ENCODE measurements at regions not wholly inside any gene's neighbourhood (a gene's known extent, or its start where the extent isn't known, plus 50 kb on each side); places are given as distances from the start of the nearest gene placed in this dataset.
"Not testable (repeated sequence)": the region's sequence is repeated elsewhere in the genome, so short reads cannot be mapped to it uniquely, and the experiment has no call there.

DNA sequence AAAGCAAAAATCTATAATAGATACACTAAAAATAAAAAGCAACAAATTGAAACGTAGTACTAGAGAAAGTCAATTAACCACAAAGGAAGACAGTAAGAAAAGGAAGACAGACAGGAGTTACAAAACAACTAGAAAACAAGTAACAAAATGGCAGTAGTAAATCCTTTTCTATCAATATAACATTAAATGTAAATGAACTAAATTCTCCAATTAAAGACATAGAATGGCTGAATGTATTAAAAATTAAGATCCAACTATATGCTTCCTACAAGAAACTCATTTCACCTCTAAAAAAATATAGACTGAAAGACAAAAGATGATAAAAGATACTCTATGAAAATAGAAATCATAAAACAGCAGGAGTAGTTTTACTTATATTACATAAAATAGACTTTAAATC is 79.1 kb downstream of the CTH start:
- Histone ChIP-seq H3K27ac (no peak overlapping the region), H3K4me3 (no peak overlapping the region)

GRCh38 chr1:70495370-70495769 is 84.3 kb downstream of the CTH start:
- H3K27ac ChIP-seq: no peak overlapping the region
- H3K4me3 ChIP-seq: no peak overlapping the region

DNA sequence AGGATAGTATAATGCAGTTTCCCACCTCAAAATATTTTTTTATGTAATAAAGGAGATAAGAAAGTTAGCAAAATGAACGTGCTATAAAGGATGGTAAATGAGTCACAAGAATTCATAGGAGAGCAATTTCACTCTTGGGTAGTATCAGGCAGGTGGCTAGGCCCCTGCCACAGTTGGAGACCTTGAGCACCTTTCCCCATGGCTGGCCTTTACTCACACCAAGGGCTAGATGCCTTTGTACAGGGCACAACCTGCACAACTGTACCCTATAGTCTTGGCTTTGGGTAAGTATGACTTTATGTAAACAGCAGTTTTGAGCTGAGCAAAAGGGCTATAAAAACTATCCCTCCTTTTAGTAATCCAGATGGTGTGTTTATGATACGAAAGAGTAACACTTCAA is 85.1 kb downstream of the CTH start:
- Histone ChIP-seq H3K27ac (no peak overlapping the region), H3K4me3 (no peak overlapping the region)

- Histone ChIP-seq H3K4me3 (no peak overlapping the region), H3K27ac (no peak overlapping the region)
Measured at GRCh38 chr1:70497152-70497551, 86.1 kb downstream of the CTH start.

GRCh38 chr1:70498666-70499065 is 87.6 kb downstream of the CTH start:
- Histone ChIP-seq H3K4me3 (no peak overlapping the region), H3K27ac (no peak overlapping the region)

GRCh38 chr1:70499695-70500094 is 88.6 kb downstream of the CTH start:
- H3K27ac ChIP-seq: no peak overlapping the region

GRCh38 chr1:70503358-70503757 is 92.3 kb downstream of the CTH start:
- Histone ChIP-seq H3K27ac (no peak overlapping the region), H3K4me3 (no peak overlapping the region)

More at GRCh38 chr1:70499695-70500094, 88.6 kb downstream of the CTH start:
- H3K4me3 ChIP-seq: no peak overlapping the region

DNA sequence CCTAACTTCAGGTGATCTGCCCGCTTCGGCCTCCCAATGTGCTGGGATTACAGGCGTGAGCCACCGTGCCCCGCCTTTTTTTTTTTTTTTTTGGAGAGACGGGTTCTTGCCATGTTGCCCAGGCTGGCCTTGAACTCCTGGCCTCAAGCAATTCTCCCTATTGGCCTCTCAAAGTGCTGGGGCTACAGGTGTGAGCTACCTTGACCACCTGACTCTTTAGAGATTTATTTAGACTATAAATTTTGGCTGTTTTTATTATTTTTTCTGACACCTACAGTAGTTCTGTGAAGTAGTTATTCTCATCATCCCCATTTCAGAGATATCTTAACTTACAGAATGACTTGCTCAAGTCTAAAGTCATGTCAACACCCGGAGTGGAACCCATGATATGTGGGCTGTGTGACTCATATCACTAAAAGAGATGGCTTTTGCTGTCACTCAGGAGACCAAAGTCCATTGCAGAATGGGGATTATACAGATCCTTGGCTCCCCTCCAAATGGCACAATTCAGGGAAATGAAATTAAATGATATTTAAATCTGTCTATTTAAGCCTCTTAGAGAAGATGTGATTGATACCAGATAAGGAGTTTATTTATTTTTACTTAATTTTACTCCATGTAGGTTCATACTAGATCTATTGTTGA is 93.2 kb downstream of the CTH start:
- peak overlapping the region in 1 of 21 experiments; percentile 23 for H3K27ac ChIP-seq
- H3K4me3 ChIP-seq: no peak overlapping the region

GRCh38 chr1:70504821-70505193 is 93.7 kb downstream of the CTH start:
- Histone ChIP-seq H3K4me3 (no peak overlapping the region), H3K27ac (no peak overlapping the region)

DNA sequence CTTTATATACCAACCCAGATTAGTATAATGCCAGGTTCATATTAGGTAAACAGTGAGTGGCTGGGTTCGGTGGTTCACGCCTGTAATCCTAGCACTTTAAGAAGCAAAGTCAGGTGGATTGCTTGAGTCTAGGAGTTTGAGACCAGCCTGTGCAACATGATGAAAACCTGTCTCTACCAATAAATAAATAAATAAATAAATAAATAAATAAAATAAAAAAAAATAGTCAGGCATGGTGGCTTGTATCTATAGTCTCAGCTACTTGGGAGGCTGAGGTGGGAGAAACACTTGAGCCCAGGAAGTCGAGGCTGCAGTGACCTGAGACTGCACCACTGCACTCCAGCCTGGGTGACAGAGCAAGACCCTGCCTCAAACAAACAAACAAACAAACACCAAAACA is 96.9 kb downstream of the CTH start:
- H3K27ac ChIP-seq, H3K4me3 ChIP-seq: not testable (repeated sequence)

DNA sequence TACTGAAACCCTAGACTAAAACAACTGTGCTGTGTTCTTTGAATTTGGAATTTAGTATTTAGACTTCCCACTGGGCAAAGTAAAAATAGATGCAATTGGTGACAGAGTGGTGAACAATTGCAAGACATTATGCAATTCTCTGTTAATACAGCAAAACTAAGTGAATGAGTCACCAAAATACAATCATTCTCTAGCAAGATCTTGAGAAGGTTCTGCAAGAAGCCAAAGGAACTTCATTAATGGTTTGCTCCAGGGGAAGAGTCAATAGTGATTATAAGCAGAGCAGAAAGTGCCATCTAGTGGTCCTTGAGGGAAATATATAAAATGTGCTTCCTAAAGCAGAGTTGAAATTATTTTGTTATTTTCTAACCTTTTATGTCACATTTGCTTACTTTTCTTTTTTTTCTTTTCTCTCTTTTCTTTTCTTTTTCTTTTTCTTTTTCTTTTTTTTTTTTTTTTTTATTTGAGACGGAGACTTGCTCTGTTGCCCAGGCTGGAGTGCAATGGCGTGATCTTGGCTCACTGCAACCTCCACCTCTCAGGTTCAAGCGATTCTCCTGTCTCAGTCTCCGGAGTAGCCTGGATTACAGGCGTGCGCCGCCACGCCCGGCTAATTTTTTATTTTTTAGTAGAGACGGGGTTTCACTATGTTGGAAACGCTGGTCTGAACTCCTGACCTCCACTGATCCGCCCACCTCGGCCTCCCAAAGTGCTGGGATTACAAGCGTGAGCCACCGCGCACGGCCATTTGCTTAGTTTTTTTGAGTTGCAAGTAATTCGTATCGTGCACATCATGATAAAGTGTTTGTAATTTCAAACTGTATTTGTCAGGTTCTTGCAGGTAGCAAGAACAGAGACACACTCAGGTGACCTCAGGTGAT is 99.2 kb downstream of the CTH start:
- no peak overlapping the region for H3K27ac ChIP-seq
- H3K4me3 ChIP-seq: no peak overlapping the region

GRCh38 chr1:70517444-70517843 is 106.4 kb downstream of the CTH start:
- Histone ChIP-seq H3K4me3 (no peak overlapping the region), H3K27ac (no peak overlapping the region)

GRCh38 chr1:70518106-70518505 is 107.0 kb downstream of the CTH start:
- Histone ChIP-seq H3K27ac (no peak overlapping the region), H3K4me3 (no peak overlapping the region)

GRCh38 chr1:70528590-70529333 is 117.7 kb downstream of the CTH start:
- no peak overlapping the region for H3K4me3 ChIP-seq
- H3K27ac ChIP-seq: no peak overlapping the region

DNA sequence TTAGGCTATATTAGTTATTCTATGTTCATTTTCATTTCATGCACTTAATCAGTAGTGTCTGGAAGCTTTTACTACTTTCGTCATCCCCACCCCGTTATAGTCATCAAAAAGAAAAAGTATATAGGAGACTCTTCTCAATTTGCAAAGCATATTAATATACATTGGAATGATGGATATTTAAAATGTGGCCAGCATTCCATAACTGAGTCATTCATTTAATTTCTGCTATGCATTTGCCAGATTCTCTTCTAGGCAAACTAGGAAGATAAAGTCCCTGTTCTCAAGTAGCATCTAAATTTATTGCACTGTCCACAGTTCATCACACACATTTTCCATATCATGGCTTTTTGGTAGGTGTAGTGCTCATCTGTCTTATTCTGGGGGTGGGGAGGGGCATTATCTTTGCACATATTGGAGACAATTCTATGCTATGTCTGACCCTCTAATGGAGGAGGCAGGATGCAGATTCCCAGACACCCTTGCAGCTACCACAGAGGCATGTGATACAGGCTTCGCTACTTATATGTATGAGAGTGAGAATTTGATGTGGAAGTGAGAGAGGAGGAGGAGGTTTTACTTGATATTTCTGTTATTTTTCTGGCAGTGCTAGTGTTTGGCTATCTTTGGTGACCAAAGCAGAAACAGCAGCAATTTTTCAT is 125.8 kb downstream of the CTH start:
- Histone ChIP-seq H3K27ac (no peak overlapping the region), H3K4me3 (no peak overlapping the region)

DNA sequence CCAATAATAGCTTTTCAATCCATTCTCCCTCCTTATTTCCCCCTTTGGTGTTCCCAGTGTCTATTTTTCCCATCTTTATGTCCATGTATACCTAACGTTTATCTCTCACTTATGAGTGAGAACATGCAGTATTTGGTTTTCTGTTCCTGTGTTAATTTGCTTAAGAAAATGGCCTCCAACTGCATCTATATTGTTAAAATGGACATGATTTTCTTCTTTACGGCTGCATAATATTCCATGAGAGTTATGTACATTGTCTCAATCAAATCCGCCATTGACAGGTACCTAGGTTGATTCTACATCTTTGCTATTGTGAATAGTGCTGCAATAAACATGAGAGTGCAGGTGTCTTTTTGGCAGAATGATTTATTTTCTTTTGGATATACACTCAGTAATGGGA is 126.7 kb downstream of the CTH start:
- H3K4me3 ChIP-seq: no peak overlapping the region
- H3K27ac ChIP-seq: no peak overlapping the region

DNA sequence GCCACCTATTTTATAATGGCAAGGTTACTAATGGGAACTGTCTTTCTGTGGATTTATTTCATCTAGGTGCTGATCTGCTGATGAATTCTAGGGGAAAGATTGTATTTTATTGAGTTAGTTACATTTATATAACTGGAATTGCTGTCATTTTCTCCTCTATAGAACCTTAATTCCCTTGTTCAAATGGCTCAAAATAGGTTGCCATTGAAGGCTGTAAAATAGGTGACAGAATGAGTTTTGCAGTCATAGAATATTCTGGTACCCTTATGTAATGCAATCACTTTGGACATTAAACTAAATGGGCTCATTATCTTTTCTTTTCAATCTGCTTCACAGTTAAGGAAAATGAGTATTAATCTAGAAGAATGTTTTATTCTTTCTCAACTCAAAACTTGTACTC is 131.0 kb downstream of the CTH start:
- Histone ChIP-seq H3K4me3 (no peak overlapping the region), H3K27ac (no peak overlapping the region)

- Histone ChIP-seq H3K4me3 (no peak overlapping the region), H3K27ac (no peak overlapping the region)
Measured at GRCh38 chr1:70542856-70543255, 131.8 kb downstream of the CTH start.

DNA sequence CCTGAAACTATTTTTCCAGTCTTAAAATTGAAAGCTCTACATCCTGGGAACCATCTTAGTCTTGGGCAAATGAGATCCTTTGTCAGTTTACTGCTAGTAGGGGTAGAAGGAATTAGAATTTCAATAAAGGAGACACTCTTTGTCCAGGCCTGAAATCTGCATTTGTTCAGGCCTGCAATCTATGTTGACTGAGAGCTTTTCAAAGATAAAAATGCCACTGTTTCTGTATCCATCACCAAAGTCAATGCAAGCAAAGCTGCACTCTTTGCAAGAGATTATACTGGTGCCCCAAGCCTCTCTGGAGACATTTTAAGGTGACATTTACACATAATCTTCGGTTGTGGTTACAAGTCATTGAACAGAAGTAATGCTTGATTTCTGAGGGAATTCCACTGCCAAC is 135.7 kb downstream of the CTH start:
- Histone ChIP-seq H3K4me3 (no peak overlapping the region), H3K27ac (no peak overlapping the region)

Data from skin epidermis (tissue), 12 donors.